ENCODE measurements at regions not wholly inside any gene's neighbourhood (a gene's known extent, or its start where the extent isn't known, plus 50 kb on each side); places are given as distances from the start of the nearest gene placed in this dataset.

DNA sequence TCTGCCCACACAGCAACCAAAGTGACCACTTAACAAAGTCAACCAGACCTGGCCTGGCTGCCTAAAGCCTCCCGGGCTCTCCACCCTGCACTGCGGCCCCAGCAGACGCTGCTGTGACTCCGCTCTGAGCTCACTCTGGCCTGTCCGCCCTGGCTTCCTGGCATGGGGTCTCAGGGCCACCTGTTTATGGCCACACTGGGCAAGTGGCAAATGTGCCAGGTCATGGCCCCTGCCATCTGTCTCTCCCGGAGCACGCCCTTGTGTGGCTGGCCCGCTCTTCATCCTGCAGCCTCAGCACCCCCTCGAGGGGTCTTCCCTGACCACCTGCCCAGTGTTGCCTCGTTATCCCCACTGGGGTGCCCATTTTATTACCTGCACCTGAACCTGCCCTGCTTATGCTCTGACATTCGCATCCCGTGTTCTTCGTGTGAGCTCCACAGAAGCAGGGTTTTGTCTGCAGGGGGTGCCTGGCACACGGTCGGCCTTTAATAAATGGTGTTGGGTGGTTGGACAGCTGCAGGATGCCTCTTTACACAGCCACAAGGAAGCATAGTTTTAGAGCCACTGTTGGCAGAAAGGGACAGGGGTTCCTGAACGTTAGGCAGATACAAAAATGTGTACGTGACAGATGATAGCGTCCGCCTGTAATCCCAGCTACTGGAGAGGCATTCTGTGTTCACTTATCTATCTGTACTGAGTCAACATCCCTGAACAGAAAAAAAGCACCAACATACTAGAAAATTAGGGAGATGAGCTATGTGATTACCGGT, 785.6 kb downstream of the TBC1D22A start:
- H3K27me3 Mint-ChIP-seq = peaks cover 0 to 29% (median 3%) of the 10 kb centered on the region in 5 donors
- H3K9me3 Mint-ChIP-seq = no peaks in the 10 kb centered on the region
- ATAC-seq (no peak), DNase-seq (no peak)
- H3K4me1 Mint-ChIP-seq = no peaks in the 10 kb centered on the region
- POLR2A ChIA-PET = no interaction called here
- H3K27ac Mint-ChIP-seq = no peak overlapping the region
- H3K4me3 Mint-ChIP-seq = no peak overlapping the region
- no peaks in the 10 kb centered on the region for H3K36me3 Mint-ChIP-seq

DNA sequence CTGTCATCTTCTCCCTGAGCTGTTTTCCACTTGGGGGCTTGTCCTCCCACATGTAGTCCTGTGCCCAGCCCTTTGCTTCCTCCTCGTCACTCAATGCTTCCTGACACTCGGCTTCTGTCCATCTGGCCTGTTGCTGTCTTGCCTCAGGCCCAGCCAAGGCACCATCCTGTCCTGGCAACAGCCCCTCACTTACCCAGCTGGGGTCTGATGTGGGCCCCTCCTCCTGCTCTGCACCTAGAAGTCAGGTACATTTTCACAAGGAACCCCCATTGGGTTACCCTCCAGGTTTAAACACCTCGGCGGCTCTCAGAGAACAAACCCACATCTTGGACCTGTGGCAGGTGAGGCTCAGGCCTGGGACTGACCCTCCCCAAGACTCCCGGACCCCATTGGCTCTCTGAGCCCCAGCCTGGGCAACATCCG, 784.8 kb downstream of the TBC1D22A start:
- H3K4me1 Mint-ChIP-seq = no peaks in the 10 kb centered on the region
- ATAC-seq = no peak
- H3K9me3 Mint-ChIP-seq = no peaks in the 10 kb centered on the region
- peak overlapping the region in 1 of 10 donors; percentile 67 for H3K27ac Mint-ChIP-seq
- peaks cover 0 to 29% (median 3%) of the 10 kb centered on the region in 5 donors for H3K27me3 Mint-ChIP-seq
- POLR2A ChIA-PET = no interaction called here
- H3K36me3 Mint-ChIP-seq = no peaks in the 10 kb centered on the region
- DNase-seq = no peak
- no peak overlapping the region for H3K4me3 Mint-ChIP-seq

DNA sequence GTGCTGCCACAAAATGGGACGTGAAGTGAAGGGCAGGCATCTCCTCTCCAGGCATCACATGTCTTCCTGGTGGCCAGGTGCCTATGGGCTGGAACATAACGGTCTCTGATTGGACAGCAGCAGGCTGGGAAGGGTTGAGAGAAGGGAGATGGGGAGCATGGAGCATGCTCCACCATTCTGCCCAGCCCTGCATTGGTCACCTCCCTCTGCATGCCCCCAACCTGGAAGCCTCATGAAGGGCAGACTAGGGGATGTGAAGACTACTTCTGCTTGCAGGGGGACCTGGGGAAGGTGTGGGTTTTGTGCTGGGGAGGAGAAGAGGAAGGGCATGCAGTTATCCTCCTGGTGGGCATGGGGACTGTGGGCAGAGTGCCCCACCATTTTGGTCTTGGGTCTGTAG, 782.2 kb downstream of the TBC1D22A start:
- Mint-ChIP-seq H3K27ac (no peak overlapping the region), H3K4me3 (no peak overlapping the region), H3K27me3 (peaks cover 0 to 19% (median 3%) of the 10 kb centered on the region in 5 donors), H3K36me3 (no peaks in the 10 kb centered on the region), H3K4me1 (no peaks in the 10 kb centered on the region), H3K9me3 (no peaks in the 10 kb centered on the region)
- POLR2A ChIA-PET = no interaction called here
- no peak for ATAC-seq
- no peak for DNase-seq

DNA sequence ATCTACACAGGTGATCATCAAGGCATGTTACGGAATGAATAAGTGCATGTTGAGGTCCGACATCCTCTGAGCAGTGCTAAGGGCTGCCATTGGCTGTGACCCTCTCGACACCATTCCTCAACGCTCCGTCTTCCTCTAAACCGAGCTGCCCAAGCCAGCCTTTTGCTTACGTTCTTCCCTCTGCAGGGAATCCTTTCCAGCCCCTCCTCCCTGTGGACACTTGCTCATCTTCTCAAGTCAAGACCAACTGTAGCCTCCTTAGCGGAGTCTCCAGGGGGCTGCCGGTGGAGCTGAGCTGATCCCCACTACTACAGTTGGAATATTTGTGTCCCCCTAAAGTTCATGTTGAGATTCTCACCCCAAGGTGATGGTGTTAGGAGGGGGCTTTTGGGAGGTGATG, 781.0 kb downstream of the TBC1D22A start:
- DNase-seq (no peak), ATAC-seq (no peak)
- no peaks in the 10 kb centered on the region for H3K36me3 Mint-ChIP-seq
- no peaks in the 10 kb centered on the region for H3K4me1 Mint-ChIP-seq
- POLR2A ChIA-PET = no interaction called here
- H3K4me3 Mint-ChIP-seq = no peak overlapping the region
- H3K27ac Mint-ChIP-seq = no peak overlapping the region
- H3K9me3 Mint-ChIP-seq = peaks cover 0 to 1% (median 0%) of the 10 kb centered on the region in 9 donors
- H3K27me3 Mint-ChIP-seq = peaks cover 0 to 19% (median 3%) of the 10 kb centered on the region in 5 donors

DNA sequence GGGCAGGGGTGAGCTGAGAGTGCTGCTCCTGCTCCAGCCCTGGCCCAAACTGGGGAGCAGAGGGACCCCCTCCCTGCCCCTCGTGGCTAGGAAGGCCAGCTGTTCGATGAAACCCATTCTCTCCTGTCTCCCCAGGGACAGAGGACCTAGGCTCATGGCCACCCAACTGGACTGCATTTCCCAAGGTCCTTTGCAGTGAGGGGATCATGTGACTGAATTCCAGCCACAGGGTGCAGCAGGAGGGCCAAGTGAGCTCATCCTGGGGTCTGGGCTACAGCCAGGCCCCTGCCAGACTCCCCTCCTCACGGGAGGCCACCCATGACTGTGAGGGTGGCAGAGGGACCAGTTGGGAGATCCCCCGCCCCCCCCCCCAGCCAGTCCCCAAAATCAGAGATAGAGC, 777.6 kb downstream of the TBC1D22A start:
- DNase-seq (no peak), ATAC-seq (no peak)
- no peaks in the 10 kb centered on the region for H3K36me3 Mint-ChIP-seq
- no peak overlapping the region for H3K27ac Mint-ChIP-seq
- POLR2A ChIA-PET = no interaction called here
- H3K4me1 Mint-ChIP-seq = no peaks in the 10 kb centered on the region
- peaks cover 0 to 10% (median 2%) of the 10 kb centered on the region in 9 donors for H3K9me3 Mint-ChIP-seq
- peaks cover 0 to 13% (median 6%) of the 10 kb centered on the region in 5 donors for H3K27me3 Mint-ChIP-seq
- no peak overlapping the region for H3K4me3 Mint-ChIP-seq

DNA sequence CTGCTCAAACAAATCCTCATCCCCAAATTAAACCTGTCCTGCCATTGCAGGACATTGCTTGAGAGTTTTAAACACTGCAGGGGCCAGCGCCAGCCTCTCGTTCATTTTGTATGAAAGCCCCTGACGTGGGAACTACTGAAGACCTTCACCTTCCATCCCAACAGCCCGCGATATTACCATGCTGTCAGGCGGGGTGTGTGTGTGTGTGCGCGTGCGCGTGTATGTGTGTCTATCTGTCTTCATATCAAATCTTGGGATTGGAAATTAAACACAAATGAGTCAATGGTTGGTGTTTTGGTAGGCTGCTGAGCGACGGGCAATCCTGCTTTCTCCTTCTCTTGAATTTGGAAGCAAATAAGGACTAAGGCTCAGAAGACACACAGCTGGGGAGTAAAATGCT, 776.9 kb downstream of the TBC1D22A start:
- no peak for DNase-seq
- Mint-ChIP-seq H3K4me1 (no peaks in the 10 kb centered on the region), H3K36me3 (no peaks in the 10 kb centered on the region), H3K4me3 (no peak overlapping the region), H3K27me3 (peaks cover 0 to 13% (median 6%) of the 10 kb centered on the region in 5 donors), H3K9me3 (peaks cover 0 to 10% (median 2%) of the 10 kb centered on the region in 9 donors), H3K27ac (no peak overlapping the region)
- no peak for ATAC-seq
- POLR2A ChIA-PET = no interaction called here

DNA sequence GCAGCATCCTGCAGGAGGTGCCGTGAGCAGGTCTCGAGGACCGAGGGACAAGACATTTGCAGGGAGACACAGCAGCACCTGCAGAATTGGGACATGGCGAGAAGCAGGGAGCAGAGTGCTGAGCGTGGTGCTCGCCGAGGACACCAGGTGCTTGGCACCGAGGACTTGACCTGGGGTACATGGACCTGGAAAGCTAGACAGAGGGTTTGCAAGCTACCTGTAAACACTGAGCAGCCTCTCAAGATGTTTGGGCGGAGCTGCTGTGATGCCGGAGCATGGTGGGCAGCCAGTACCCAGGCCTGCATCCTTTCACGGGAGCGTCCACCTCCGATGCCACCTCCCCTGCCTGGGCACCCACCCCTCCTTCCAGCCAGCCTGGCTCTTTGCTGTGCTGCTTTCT, 773.2 kb downstream of the TBC1D22A start:
- Mint-ChIP-seq H3K4me1 (peaks cover 0 to 5% (median 0%) of the 10 kb centered on the region in 4 donors), H3K27ac (no peak overlapping the region), H3K4me3 (no peak overlapping the region), H3K36me3 (no peaks in the 10 kb centered on the region), H3K27me3 (peaks cover 0 to 13% (median 6%) of the 10 kb centered on the region in 5 donors), H3K9me3 (peaks cover 0 to 10% (median 2%) of the 10 kb centered on the region in 9 donors)
- ATAC-seq (no peak), DNase-seq (no peak)
- POLR2A ChIA-PET = no interaction called here

DNA sequence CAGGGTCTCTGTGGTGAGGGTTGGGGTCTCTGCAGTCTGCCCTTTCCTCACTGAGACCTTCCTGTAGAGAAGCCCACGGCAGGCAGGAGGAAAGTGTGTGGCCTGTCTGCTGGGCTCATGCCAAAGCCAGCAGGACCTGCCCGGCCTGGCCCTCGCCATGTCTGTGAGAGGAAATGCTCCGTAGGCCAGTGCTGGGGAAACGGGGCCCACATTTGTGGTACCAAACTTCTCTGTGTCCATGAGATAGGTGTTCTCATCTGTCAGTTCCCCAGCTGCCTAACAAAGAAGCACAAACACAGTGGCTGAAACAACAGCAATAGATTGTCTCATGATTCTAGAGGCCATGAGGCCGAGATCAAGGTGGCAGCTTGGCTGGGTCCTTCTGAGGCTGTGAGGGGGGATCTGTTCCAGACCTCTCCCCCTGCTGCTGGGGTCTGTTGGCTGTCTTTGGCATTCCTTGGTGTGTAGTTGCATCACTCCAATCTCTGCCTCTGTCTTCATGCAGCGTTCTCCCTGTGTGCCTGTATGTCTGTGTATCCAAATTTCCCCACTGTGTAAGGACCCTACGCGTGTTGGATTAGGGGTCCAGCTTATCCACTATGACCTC, 772.5 kb downstream of the TBC1D22A start:
- Mint-ChIP-seq H3K9me3 (peaks cover 0 to 10% (median 2%) of the 10 kb centered on the region in 9 donors), H3K36me3 (no peaks in the 10 kb centered on the region), H3K27me3 (peaks cover 0 to 13% (median 6%) of the 10 kb centered on the region in 5 donors), H3K4me1 (peaks cover 0 to 5% (median 0%) of the 10 kb centered on the region in 4 donors), H3K27ac (no peak overlapping the region), H3K4me3 (no peak overlapping the region)
- no peak for ATAC-seq
- DNase-seq = no peak
- POLR2A ChIA-PET = no interaction called here

DNA sequence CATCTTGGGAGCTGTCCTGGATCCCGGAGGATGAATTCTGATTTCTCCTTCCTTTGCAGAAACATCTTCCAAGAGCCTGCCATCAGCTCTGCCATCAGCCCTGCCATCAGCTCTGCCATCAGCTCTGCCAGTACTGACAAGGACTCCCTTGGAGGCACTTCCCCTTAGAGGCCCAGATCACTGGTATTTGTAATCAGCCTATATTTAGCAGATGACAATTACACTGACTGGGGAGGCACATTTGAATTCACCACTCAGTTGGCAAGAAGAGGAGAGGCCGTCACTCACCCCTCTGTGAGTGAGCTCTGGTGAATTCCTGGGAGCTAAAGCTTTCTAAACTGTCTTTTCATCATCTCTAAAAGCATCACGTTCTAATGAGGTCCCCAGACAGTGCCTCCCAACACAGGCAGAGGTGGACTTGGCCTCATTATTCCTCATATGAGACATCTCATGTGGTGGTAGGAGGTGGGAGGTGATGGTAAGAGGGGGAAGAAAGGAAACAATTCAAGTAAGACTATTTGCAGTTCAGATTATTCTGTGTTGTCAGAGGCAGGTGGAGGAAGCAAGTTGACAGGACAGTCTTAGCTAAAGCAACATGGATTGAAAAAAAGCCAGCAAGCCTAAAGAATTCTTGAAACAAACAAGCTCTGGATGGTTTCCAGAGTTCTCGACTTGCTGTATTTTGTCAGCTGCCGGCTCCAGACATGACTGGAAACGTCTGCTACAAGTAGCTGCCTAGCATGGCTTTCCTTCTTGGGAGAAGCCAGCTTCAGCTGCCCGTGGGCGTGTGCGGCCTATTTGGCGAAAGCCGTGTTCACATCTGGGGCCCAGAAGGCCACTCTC, 771.7 kb downstream of the TBC1D22A start:
- no peak for DNase-seq
- POLR2A ChIA-PET = interaction anchor here (0.9 kb wide), 1 partner anchor 23 kb away, joined by 3 read pairs; no protein-coding TSS in a partner anchor
- no peak for ATAC-seq
- Mint-ChIP-seq H3K36me3 (no peaks in the 10 kb centered on the region), H3K9me3 (peaks cover 0 to 10% (median 2%) of the 10 kb centered on the region in 9 donors), H3K27ac (no peak overlapping the region), H3K27me3 (peaks cover 0 to 13% (median 6%) of the 10 kb centered on the region in 5 donors), H3K4me3 (no peak overlapping the region), H3K4me1 (peaks cover 0 to 5% (median 0%) of the 10 kb centered on the region in 4 donors)

DNA sequence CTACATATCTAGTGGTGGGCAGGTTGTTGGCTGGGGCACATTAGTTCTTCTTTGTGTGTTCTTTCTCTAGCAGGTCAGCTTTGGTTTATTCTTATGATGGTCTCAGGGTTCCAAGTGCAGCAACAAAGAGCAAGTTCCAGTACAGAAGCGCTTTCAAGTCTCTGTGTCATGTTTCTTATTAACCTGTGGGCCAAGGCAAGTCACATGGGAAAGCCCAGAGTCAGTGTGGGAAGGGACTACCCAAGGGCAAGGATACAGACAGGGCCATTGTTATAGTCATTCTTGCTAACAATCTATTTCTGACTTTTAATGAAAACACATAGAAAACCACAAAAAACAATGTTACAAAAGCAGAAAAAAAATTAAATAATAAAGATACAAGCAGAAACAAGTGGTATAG, 754.6 kb downstream of the TBC1D22A start:
- DNase-seq = no peak
- Mint-ChIP-seq H3K36me3 (no peaks in the 10 kb centered on the region), H3K27me3 (peaks cover 6 to 21% (median 12%) of the 10 kb centered on the region in 5 donors), H3K4me1 (no peaks in the 10 kb centered on the region), H3K9me3 (no peaks in the 10 kb centered on the region), H3K27ac (no peak overlapping the region), H3K4me3 (no peak overlapping the region)
- ATAC-seq = no peak
- POLR2A ChIA-PET = no interaction called here

DNA sequence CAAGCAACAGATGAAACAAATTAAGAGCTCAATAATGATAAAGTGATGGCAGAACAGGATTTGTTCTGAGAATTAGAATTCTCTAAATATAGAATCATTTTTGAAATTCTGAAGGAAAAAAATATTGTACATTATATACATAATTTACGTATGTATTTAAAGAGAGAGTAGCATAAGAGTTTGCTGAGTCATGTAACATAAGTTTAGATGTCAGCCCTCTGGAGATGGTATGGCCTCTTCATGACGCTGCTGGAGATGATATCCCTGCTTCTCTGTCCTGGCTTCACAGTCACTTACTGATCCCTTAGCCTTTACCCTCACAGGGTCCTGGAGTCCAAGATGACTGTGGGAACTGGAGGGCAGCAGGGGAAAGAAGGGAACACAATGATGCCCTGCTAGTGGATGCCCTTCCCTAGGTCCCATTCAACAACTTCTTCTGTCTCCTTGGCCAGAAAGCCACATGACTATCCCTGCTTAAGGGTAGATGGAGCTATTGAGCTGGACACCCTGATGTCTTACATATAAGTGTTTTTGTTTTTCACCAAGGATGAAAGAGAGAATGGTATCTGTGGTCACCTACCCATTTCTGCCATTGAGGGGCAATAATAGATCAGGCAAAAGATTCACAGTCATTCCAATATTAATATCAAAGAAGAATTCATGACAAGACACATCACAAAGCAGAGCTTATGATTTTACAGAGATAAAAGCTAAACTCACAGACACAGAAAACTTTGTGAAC, 753.1 kb downstream of the TBC1D22A start:
- DNase-seq (no peak), ATAC-seq (no peak)
- Mint-ChIP-seq H3K9me3 (peaks cover 0 to 8% (median 0%) of the 10 kb centered on the region in 9 donors), H3K27me3 (peaks cover 3 to 21% (median 12%) of the 10 kb centered on the region in 5 donors), H3K4me3 (no peak overlapping the region), H3K36me3 (no peaks in the 10 kb centered on the region), H3K4me1 (no peaks in the 10 kb centered on the region), H3K27ac (no peak overlapping the region)
- POLR2A ChIA-PET = no interaction called here

DNA sequence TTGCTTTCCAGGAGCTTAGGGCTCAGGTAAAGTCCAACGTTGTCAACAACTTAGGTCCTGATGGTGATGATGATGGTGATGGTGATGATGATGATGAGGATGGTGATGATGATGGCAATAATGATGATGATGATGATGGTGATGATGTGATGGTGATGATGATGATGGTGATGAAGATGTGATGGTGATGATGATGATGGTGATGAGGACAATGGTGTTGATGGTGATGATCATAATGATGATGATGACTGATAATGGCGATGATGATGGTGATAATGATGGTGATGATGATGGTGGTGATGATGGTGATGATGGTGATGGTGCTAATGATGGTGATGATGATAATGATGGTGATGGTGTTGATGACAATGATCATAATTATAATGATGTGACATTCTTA, 750.2 kb downstream of the TBC1D22A start:
- no peak overlapping the region for H3K4me3 Mint-ChIP-seq
- no peak for DNase-seq
- H3K9me3 Mint-ChIP-seq = peaks cover 0 to 12% (median 0%) of the 10 kb centered on the region in 9 donors
- no peaks in the 10 kb centered on the region for H3K4me1 Mint-ChIP-seq
- POLR2A ChIA-PET = no interaction called here
- H3K36me3 Mint-ChIP-seq = no peaks in the 10 kb centered on the region
- H3K27me3 Mint-ChIP-seq = peaks cover 6 to 14% (median 11%) of the 10 kb centered on the region in 5 donors
- ATAC-seq = no peak
- H3K27ac Mint-ChIP-seq = no peak overlapping the region

All from naive thymus-derived CD8-positive, alpha-beta T cell (primary cell).